Suppressor macrophage treated with lipopolysaccharide for 4 hours (primary cell): ENCODE measurements at regions not wholly inside any gene's neighbourhood (a gene's known extent, or its start where the extent isn't known, plus 50 kb on each side); places are given as distances from the start of the nearest gene placed in this dataset.

Source experiments
- DNase-seq: peaks from one replicate; pipeline ENCODE4 v3.0.0-alpha.2; 2020

DNA sequence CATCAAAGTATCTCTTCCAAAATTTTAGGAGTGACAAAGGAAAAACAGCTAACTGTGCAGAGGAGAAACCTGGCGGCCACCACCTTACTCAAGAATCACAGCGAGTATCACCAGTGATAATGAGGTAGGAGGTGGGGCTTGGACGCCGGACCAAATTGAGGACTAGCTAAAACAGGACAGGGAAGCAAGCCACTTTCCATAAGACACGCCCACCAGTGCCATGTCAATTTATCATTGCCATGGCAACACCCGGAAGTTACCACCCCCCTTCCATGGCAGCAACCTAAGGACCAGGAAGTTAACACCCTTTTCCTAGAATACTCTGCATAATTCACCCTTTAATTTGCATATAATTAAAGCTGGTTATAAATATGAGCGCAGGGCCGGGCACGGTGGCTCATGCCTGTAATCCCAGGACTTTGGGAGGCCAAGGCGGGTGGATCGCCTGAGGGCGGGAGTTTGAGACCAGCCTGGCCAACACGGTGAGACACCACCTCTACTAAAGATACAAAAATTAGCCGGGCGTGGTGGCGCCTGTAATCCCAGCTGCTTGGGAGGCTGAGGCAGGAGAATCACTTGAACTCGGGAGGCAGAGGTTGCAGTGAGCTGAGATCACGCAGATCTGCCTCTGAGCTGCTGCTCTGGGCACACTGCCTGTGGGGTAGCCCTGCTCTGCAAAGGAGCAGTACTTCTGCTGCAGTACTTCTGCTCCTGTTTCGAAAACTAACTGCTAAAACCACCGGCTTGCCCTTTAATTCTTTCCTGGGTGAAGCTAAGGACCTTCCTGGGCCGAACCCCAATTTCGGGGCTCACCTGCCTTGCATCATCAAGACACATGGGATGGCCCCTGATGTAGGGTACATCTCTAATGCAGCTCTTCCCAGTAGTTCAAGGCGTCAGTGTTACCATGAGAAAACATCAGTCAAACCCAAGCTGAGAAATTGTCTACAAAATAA, 116.7 kb downstream of the HMX1 start:
- DNase-seq = no peak

DNA sequence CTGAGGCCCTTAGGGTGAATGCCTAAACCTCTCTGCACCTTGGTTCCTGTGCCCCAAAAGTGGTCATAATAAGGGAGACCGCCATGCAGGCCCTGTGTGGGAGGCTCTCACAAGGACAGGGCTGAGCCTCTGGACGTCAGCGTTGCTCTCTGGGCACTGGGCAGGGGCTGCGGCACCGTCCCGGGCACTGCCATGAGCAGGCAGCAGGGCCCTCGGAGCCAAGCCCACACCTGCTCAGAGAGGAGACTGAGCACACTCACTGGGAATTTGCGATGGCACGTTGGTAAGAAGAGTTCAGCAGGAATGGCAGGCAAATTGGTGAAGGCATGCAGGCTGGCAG, 123.4 kb downstream of the HMX1 start:
- no peak for DNase-seq

DNA sequence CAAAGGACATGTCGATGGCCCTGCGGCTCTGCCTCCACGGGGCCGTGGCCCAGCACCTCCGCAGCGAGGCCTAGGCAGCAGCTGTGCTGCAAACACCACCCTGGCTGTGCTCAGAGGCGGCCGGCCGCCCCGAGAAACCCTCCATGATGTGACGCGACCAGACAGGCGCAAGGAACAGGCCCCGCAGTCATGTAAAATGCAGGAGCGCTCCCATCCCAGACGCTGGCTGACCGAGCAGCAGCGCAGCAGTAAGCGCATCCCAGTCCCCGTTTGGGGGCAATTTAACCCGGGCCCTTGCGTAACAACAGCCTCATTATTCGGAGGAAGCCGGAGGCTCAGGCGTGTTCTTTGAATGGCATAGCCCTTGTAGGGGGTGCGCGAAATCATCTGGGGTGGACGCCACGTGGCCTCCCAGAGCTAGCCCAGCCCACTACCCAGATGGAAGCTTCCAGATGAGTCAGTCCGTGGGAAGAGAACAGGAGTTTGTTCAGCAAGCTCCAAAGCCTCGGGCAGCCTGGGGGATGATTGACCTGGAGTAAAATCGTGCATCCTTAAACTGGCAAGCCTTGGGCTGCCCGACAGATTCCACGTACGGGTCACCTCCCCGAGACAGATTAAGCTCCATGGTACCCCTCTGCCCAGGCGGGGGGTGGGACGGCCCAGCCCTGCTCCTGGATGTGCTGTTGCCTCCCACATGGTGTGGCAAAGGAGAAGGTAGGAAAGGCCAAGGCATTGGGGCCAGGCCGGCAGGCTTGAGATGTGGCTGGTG, 124.0 kb downstream of the HMX1 start:
- no peak for DNase-seq

DNA sequence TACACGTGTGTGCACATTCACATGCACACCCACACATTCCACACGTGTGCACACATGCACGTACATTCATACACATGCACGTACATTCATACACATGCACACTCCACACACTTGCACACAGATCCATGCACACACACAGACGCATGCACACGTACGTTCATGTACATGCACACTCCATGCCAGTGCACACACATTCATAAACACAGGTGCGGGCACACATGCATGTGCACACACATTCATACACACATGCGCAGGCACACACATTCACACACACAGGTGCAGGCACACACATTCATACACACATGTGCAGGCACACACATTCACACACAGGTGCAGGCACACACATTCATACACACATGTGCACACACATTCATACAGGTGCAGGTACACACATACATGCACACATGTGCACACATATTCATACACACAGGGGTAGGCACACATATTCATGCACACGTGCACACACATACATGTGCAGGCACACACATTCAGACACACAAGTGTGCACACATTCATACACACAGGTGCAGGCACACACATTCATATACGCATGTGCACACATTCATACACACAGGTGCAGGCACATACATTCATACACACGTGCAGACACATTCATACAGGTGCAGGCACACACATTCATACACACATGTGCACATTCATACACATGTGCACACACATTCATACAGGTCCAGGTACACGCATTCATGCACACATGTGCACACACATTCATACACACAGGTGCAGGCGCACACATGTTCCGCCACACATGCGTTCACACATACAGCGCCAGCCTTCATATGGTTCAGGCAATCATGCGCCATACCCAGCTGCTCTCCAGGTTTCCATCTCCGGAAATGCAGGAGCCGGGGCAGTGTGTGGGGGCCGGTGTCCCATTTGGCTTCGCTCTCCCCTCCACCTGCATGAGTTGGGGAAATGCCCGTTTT, 124.8 kb downstream of the HMX1 start:
- no peak for DNase-seq

DNA sequence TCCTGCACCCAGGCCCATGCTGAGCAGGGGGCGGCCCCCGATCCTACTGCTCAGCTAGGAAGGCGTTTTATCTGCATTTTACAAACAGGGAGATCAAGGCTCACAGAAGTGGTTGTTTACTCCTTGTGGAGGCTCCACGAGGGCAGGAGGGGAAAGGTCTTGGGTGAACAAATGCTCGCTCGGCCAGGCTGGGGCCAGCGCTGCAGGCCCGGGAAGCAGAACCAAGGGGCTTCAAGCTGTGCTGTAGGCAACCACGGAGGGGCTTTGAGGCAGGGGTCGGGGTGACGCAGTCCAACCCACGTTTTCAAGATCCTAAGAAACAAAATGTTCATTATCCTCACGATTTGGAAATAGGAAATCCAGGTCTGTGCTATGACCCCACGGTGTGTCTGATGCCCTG, 125.8 kb downstream of the HMX1 start:
- no peak for DNase-seq

DNA sequence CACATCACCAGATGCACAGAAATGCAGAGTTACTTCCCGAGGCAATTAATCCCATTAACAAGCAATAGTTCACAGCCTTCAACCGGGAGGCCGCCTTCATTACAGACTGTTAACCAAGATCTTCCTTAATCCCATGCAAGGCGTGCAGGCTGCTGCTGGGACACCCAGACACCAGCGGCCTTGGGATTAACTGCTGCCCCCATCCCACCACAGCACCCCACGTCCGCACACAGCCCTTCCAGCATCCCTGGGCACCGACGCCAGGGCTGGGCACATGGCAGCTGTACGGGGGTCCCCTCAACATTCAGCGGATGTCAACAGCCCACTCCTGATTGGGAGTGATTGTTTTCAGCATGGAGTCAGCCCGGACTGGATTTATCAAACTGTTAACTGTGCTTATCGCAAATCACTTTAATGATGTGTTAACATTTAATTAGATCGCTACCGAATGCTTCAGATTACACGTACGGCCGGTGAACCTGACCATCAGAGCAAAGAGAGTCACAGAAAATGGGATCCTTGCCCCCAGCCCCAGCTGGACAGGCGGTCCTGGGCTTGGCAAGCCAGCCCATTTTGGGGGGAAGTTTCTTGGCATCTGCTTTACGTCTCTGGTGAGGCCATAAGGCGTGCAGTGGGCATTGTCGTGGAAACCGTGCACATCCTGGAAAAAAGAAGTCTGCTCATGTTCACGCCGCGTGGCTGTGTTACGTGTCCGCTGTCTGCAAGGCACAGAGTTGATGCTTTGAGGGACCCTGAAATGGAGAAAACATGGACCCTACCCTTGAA, 126.4 kb downstream of the HMX1 start:
- no peak for DNase-seq

DNA sequence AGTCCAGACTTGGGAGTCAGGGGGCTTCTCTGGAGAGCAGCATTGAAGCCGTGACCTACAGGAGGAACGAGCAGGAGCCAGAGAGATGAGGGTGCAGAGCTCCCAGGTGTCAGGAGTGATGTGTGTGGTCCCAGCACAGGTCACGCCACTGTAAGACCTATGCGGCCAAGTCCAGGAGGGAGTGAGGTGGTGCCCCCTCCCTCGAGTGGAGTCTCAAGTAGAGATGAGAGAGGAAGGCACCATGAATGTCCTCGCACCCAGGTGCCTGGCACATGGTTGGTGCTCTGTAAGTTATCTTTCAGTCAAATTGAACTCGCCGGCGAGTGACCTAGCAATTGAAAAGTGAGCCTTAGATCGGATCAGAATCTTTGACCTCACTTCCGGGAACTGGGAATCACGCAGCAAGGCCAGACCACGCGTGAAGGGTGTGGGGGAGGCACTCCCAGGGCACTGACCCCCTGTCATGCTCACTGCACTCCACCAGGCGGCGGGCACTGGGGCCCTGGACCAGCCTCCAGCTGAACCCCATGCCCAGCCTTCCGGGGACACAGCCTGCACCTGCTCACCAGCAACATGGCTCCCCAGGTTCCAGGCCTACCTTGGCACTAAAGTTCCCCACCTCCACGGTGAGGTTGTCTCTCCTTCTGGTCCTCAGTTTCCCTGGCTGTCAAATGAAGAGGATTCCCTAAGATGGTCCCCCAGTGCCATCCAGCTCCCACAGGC, 127.4 kb downstream of the HMX1 start:
- DNase-seq = no peak

DNA sequence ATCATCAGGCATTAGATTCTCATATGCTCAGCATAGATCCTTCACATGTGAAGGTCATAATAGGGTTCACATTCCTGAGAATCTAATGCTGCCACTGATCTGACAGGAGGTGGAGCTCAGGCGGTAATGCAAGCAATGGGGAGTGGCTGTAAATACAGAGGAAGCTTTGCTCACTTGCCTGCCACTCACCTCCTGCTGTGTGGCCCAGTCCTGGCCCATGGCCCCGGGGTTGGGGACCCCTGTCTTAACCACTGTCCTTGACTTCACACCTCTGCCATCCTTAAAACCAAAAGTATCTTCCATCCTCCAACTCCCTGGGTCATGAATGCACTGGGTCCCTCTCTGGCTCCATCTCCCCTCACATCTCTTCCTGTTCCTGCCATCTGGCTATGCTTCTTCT, 129.1 kb downstream of the HMX1 start:
- no peak for DNase-seq

DNA sequence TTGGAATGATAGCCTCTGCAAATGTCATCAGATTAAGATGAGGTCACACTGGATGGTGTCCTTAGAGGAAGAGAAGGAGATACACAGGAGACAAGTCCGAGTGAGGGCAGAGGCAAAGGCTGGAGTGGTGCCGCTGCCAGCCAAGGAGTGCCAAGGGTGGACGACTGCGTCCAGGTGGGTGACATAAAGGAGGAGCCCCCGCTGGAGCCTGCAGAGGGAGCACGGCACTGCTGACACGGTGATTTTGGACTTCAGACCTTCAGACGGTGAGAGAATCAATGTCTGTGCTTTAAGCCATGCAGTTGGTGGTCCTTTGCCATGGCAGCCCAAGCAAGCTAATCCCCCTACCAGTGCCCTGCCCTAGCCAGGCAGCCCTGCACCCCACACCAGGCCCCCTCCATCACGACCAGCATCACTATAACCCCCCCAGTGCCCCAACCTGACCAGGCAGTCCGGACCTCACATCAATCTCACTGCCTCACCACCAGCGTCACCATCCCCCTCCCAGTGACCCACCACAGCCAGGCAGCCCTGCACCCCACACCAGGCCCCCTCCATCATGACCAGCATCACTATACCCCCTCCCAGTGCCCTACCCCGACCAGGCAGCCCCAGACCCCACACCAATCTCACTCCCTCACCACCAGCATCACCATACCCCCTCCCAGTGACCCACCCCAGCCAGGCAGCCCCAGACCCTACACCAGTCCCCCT, 130.0 kb downstream of the HMX1 start:
- no peak for DNase-seq

DNA sequence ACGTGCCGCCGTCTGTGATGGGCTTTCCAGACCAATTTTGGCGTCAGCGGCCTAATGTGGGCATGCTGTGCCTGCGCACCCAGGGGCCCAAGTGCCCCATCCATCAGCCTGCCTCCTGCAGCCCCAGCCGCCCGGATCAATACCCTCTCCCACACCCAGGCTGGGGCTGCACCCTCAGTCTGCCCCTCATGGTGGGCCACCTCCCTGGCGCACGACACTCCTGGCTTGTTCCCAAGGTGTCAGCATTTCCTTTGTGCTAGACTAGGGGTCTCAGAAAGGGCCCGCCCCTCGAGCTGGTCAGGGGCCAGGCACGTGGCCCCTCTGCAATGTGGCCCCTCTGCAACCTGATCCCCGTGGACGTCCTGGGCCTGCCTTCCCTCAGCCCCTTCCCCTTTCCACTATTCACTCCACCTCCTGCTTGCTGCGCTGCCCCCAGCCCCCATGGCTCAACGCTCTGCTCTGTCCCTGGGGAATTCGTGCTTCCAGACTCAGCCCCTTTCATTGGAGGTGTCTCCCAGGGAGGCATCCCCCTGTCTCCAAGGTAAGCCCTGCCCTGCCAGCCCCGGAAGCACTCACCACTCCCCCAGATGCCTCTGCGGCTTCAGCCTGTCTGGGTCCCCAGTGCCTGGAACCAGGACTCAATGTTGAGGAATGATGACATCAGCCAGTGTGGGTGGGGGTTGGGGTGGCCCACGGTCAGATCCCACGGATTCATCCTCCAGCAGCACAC, 130.8 kb downstream of the HMX1 start:
- DNase-seq = no peak

DNA sequence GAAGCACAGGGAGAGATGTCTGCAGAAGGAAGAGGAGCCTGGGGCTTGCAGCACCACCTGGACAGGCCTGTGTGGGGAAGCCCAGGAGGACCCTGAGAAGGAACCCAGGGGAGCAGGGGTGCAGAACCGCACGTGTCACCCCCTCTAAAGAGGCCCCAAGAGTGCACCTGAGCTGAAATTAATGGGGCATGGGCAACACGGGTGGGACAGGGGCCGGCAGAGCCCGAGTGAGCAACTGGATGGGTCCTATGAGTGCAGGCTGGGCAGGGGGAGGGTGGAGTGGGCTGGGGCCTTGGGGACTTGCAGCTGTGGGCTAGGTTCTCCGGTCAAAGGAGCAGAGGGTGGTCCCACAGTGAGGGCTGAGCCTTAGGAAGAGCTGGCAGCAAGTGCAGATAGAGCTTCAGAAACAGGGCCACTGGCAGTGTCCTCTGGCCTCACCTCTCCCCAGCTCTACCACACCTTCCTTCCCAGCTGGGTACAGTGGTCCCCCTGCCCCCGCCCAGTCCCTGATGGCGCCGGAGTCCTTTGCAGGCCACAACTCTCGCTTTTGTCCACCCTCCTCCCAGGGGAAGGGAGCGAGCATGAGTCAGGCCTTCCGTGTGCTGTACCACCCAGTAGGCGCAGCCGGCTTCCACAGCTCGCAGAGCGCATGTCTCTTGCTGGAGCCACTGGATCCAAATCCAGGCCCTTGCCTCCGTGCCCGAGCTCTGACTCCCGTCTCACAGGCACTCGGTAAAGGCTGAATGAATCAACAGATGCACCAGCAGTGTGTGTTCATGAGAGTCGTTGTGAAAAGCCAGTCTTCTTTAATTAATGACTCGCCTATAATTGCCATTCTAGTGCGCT, 131.6 kb downstream of the HMX1 start:
- no peak for DNase-seq

DNA sequence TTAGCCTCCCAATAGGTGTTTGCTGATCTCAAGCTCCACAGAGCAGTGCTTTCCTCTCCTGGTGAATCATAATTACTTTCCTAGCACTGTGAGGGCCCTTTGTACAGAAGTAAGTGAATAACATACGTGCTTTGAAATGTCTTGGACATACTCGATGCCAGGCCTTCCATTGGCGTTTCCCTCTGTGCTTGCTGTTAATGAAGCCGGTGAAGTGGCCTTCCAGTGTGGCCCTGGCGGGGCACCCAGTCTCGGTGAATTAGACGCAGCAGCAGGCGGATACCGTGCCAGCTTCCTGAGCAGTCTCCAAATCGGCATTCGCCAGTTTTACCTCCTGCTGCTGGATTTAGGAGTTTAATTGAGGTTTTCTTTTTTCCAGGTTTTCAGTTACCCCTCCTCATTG, 132.3 kb downstream of the HMX1 start:
- no peak for DNase-seq

DNA sequence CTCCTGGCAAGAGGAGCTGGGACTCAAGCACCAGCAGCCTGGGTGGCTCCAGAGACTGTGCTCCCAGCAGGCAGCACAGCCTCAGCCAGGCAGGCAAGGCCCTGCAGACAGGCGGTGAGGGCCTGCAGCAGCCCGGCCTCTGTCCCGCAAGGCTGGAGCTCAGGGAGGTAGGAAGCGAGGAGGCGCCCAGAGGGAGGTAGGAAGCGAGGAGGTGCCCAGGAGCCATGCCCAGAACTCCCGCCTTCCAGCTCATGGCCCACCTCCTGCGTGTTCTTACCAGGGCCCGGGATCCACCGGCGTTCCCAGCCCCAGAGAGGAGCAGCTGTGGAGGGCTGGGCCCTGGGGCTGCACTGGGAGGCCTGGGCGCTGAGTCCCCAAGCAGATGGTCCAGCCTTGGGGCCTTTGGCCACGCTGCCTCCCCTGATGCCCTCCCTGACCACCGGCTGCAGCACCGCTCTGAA, 133.1 kb downstream of the HMX1 start:
- DNase-seq = no peak

DNA sequence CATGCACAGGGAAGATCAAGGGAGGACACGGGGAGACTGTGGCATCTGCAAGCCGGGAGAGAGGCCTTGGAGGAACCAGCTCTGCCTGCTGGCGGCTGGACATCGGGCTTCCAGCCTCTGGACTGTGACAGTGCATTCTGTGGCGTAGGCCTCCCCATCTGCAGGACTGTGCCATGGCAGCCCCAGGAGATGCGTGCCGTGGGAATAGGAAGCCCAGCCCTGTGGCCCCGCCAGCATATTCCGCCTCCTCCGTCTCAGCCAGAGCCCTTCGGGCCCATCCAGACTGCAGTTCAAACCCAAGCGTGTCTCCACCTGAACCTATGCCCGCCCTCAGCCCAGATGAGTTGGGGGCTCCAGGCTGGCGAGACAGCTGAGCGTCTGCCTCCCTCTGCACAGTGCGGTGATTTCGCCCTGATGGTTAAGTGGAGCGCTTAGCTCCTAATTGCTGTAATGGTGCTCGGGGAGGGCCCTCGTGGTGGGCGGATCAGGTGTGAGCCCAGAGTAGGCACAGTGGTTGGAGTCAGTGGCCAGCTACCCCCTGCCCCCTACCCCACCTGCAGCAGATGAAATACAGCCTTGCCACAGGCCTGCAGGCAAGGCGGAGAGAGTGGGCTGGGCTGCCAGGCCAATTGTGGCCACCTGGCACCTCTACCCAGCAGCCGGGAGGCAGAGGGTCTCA, 133.9 kb downstream of the HMX1 start:
- DNase-seq = no peak

DNA sequence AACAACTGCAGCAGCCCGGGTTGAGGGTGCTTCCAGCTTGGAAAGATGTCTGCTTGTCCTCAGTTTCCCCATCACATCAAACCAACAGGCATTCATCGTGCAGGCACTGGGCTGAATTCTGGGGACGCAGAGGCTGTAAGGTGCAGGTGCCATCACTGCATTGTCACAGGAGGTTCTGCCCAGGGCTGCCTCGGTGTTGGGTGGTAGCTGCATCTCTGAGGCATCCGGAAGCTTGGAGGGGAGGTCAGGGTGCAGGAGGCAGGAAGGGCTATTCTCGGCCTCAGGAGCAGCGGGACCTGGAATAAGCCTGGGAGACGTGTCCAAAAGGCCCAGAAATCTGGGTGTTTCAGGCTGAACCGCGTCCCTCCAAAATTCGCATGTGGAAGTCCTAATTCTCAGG, 134.6 kb downstream of the HMX1 start:
- no peak for DNase-seq

DNA sequence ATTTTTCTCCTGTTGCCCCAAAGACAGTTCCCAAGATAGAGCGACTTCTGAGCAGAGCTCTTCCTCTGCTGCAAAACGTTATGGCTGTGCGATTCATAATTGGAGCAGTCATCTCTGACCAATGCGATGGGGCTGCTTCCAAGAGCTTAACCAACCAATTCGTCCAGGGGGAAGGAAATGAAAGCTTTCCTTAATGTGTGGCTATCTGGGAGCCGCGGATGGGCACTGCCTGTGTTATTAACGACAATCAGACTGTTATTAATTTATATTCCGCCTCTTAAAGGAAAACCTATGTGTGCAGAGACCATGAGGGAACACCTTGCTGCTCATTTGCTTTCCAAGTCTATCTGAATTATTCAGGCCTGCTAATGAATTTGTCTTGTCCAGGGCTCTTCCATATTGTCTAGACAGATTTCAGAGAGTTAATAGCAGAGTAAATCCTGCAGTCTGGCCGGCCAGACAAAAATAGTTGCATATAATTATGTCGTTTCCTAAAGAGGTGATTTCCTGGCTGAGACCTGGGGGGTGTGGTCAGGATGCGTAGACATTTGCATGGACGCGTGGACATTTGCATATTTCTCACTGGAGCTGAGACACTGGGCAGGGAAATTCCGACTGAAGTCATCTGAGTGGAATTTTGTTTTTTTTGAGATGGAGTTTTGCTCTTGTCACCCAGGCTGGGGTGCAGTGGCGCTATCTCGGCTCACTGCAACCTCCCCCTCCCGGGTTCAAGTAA, 135.4 kb downstream of the HMX1 start:
- DNase-seq = no peak

DNA sequence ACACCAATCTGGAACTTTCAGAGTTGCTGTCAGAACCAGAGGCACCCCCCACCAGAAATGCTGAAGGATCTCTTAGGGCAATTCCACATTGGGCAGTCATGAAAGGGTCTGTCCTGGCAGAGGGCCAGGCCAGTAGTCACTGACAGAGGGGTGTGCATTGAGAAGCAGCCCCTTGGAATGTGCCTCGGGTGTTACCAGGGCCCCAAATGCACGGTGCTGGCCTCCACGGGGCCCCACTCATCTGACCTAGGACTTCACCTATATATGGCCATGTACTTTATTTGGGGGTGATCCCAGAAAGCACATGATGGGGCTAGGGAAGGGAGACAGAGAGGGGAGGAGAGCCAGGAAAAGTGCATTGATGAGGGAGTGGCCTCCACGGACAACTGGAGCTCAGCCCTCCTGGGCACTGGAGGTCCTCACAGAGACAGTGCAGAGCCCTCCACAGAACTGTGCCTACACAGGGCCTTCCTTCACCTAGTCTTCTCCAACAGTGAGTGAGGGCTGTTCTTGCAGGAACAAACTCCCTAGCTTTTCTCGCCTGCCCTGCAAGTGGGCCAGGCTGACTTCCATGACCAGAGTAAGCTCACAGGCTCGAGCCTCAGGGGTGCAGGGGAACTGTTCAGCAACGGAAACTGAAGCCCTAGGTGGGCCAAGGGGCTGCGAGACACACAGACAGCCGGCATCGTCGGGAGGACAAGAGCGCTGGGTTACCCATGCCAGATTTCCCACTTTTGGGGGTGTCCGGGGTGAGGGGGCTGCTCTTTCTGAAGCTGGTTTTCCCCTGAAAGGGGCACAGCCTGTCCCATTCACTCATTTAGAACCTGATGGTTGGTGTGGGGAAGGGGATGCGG, 136.2 kb downstream of the HMX1 start:
- no peak for DNase-seq
